ENCODE measurements at regions not wholly inside any gene's neighbourhood (a gene's known extent, or its start where the extent isn't known, plus 50 kb on each side); places are given as distances from the start of the nearest gene placed in this dataset.

DNA sequence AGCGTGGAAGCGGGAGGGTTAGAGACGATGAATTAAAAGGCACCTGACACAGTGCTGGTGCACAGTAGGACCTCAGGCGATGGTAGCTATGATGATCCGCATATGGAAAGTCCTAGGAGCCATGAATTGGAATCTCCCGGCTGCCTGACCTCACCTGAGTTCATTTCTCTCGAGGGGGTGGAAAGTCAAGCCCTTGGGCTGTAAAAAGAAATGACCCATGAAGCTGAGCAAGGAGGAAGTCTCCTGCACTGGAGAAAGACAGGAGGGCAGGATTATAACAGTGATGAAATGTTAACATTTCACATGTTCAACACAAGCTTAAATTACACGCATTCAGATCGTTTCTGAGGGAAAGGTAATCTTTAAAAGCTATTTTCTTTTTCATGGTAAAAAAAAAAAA lies 481.2 kb downstream of the MATN1 start:
- no peak for DNase-seq (ENCODE audit: low read depth)
- TF ChIP-seq, protein P1, sequence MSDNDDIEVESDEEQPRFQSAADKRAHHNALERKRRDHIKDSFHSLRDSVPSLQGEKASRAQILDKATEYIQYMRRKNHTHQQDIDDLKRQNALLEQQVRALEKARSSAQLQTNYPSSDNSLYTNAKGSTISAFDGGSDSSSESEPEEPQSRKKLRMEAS (IDR thresholded peaks at IDR 0.05; ENCODE audit: low read depth, low read length), result no peak
- TF ChIP-seq, protein P2, sequence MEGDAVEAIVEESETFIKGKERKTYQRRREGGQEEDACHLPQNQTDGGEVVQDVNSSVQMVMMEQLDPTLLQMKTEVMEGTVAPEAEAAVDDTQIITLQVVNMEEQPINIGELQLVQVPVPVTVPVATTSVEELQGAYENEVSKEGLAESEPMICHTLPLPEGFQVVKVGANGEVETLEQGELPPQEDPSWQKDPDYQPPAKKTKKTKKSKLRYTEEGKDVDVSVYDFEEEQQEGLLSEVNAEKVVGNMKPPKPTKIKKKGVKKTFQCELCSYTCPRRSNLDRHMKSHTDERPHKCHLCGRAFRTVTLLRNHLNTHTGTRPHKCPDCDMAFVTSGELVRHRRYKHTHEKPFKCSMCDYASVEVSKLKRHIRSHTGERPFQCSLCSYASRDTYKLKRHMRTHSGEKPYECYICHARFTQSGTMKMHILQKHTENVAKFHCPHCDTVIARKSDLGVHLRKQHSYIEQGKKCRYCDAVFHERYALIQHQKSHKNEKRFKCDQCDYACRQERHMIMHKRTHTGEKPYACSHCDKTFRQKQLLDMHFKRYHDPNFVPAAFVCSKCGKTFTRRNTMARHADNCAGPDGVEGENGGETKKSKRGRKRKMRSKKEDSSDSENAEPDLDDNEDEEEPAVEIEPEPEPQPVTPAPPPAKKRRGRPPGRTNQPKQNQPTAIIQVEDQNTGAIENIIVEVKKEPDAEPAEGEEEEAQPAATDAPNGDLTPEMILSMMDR (IDR thresholded peaks at IDR 0.05; ENCODE audit: low read depth, low read length), result no peak
- no peak overlapping the region for H3K4me3 ChIP-seq (ENCODE audit: low read depth, low read length)

GRCh38 chr1:30241681-30242080 lies 481.7 kb downstream of the MATN1 start:
- TF ChIP-seq, protein P2 (IDR thresholded peaks at IDR 0.05; ENCODE audit: low read depth, low read length), result no peak
- TF ChIP-seq, protein P1 (IDR thresholded peaks at IDR 0.05; ENCODE audit: low read depth, low read length), result no peak
- no peak for TF ChIP-seq POLR2A (IDR thresholded peaks at IDR 0.05; ENCODE audit: extremely low read depth, insufficient read length)
- TF ChIP-seq MYC (IDR thresholded peaks at IDR 0.05; ENCODE audit: low read depth, low read length), result no peak
- no peak overlapping the region for H3K4me3 ChIP-seq (ENCODE audit: low read depth, low read length)
- no peak for DNase-seq (ENCODE audit: low read depth)

- no peak for DNase-seq (ENCODE audit: low read depth)
- TF ChIP-seq MYC (IDR thresholded peaks at IDR 0.05; ENCODE audit: low read depth, low read length) (no peak), POLR2A (IDR thresholded peaks at IDR 0.05; ENCODE audit: extremely low read depth, insufficient read length) (no peak)
- TF ChIP-seq, protein P1 (IDR thresholded peaks at IDR 0.05; ENCODE audit: low read depth, low read length), result no peak
- TF ChIP-seq, protein P2 (IDR thresholded peaks at IDR 0.05; ENCODE audit: low read depth, low read length), result no peak
Observed at GRCh38 chr1:30234091-30234490, 489.3 kb downstream of the MATN1 start.

GRCh38 chr1:30232288-30232899 lies 491.0 kb downstream of the MATN1 start:
- no peak overlapping the region for H3K4me3 ChIP-seq (ENCODE audit: low read depth, low read length)
- DNase-seq (ENCODE audit: low read depth), result peak; percentile 11
- TF ChIP-seq, protein P2 (IDR thresholded peaks at IDR 0.05; ENCODE audit: low read depth, low read length), result peak; percentile 57
- TF ChIP-seq POLR2A (IDR thresholded peaks at IDR 0.05; ENCODE audit: extremely low read depth, insufficient read length) (no peak), MYC (IDR thresholded peaks at IDR 0.05; ENCODE audit: low read depth, low read length) (no peak)
- TF ChIP-seq, protein P1 (IDR thresholded peaks at IDR 0.05; ENCODE audit: low read depth, low read length), result no peak

More at GRCh38 chr1:30234091-30234490, 489.3 kb downstream of the MATN1 start:
- H3K4me3 ChIP-seq (ENCODE audit: low read depth, low read length), result no peak overlapping the region

- TF ChIP-seq POLR2A (IDR thresholded peaks at IDR 0.05; ENCODE audit: extremely low read depth, insufficient read length) (no peak), MYC (IDR thresholded peaks at IDR 0.05; ENCODE audit: low read depth, low read length) (no peak)
- TF ChIP-seq, protein P2 (IDR thresholded peaks at IDR 0.05; ENCODE audit: low read depth, low read length), result no peak
- TF ChIP-seq, protein P1 (IDR thresholded peaks at IDR 0.05; ENCODE audit: low read depth, low read length), result no peak
- H3K4me3 ChIP-seq (ENCODE audit: low read depth, low read length), result no peak overlapping the region
- no peak for DNase-seq (ENCODE audit: low read depth)
Observed at GRCh38 chr1:30229960-30230359, 493.4 kb downstream of the MATN1 start.

All from NB4 (cell line).